K562 (cell line): ENCODE measurements at regions not wholly inside any gene's neighbourhood (a gene's known extent, or its start where the extent isn't known, plus 50 kb on each side); places are given as distances from the start of the nearest gene placed in this dataset.

Source experiments
- ATAC-seq: fragments of 200-7000 bp; cut with Tn5 transposase; 3 replicates; pipeline ENCODE4 v1.9.1; 2020; ENCODE audit warnings: moderate library complexity
- BruUV-seq: library from RNA; stranded (reverse); fragments of 400-500 nt; replicated peaks from 2 replicates; lab custom pipeline; 2021; lab: Mats Ljungman, UMichigan
- CTCF ChIA-PET: fragments of 300-600 bp; formaldehyde crosslinking; extraction: SDS; loops from one replicate; lab custom pipeline; 2021; ENCODE audit warnings: low intra/inter-chr PET ratio; lab: Yijun Ruan, JAX
- POLR2A ChIA-PET: fragments of 300-600, 350-650 bp; sonication (Branson Sonifier 250); formaldehyde crosslinking; extraction: SDS; loops from one replicate; lab custom pipeline; 2021; ENCODE audit warnings: antibody characterized with exemption, inconsistent platforms; lab: Yijun Ruan, JAX
- DNase-seq, 4 experiments: peaks; one replicate each; pipeline versions ENCODE4 v3.0.0 to v3.0.0-alpha.2; 2011 to 2018; ENCODE audit warnings: low spot score in 3 of 4, mixed read lengths in 3 of 4; ENCODE audit errors: extremely low read depth in 1 of 4
- FAIRE-seq: peaks from 2 replicates; lab custom pipeline; 2011; peaks lifted over from hg19 to GRCh38; lab: Jason Lieb, UNC
- H2AFZ ChIP-seq: 2 replicates; pipeline ENCODE4 v1.6.0; 2011; ENCODE audit warnings: low read depth, low read length, control low read depth, inconsistent platforms
- H3K27ac ChIP-seq: fragments of 200-600 bp; 3 replicates; pipeline ENCODE4 v1.8.0; 2011; ENCODE audit warnings: low read depth, mild to moderate bottlenecking, control low read depth, inconsistent platforms, low read length, moderate library complexity, mixed read lengths; ENCODE audit errors: extremely low read depth
- H3K27me3 ChIP-seq, 2 experiments: fragments of 300-600 bp in 1 of 2; 2 replicates in 1 of 2; 3 replicates in 1 of 2; pipeline versions ENCODE4 v1.6.0 to v1.8.0; 2011; ENCODE audit warnings: inconsistent platforms in 2 of 2, low read length in 2 of 2, mild to moderate bottlenecking in 1 of 2, mixed read lengths in 1 of 2, moderate library complexity in 1 of 2; ENCODE audit not compliant: control insufficient read depth in 2 of 2, insufficient read depth in 2 of 2
- H3K36me3 ChIP-seq: fragments of 300-600 bp; 3 replicates; pipeline ENCODE4 v1.8.0; 2011; ENCODE audit warnings: mild to moderate bottlenecking, low read length, inconsistent platforms; ENCODE audit not compliant: control insufficient read depth, insufficient read depth
- H3K4me1 ChIP-seq, 2 experiments: fragments of 200-600 bp in 1 of 2; replicated peaks in 1 of 2; 2 replicates in 1 of 2; 3 replicates in 1 of 2; pipeline versions ENCODE4 v1.5.1 to v1.8.0; 2011; ENCODE audit warnings: inconsistent platforms in 2 of 2, low read length in 2 of 2, mild to moderate bottlenecking in 1 of 2, mixed read lengths in 1 of 2, moderate library complexity in 1 of 2; ENCODE audit not compliant: control insufficient read depth in 2 of 2, insufficient read depth in 2 of 2
- H3K4me2 ChIP-seq: 2 replicates; pipeline ENCODE4 v1.6.1; 2011; ENCODE audit warnings: low read length, control low read depth, inconsistent platforms, mixed read lengths; ENCODE audit not compliant: insufficient read depth
- H3K4me3 ChIP-seq: fragments of 200-600 bp; sonication (generic), shearing (Covaris generic); 2 replicates; pipeline ENCODE4 v1.5.1; 2016; ENCODE audit warnings: control low read depth, inconsistent platforms
- H3K79me2 ChIP-seq: fragments of 200-600 bp; 3 replicates; pipeline ENCODE4 v1.8.0; 2011; ENCODE audit warnings: low read length, inconsistent platforms; ENCODE audit not compliant: control insufficient read depth, insufficient read depth
- H3K9ac ChIP-seq, 2 experiments: 2 replicates each; pipeline versions ENCODE4 v1.6.0 to v1.6.1; 2011; ENCODE audit warnings: low read depth in 2 of 2, low read length in 2 of 2, control low read depth in 1 of 2, inconsistent platforms in 1 of 2, mild to moderate bottlenecking in 1 of 2, mixed read lengths in 1 of 2; ENCODE audit not compliant: insufficient read depth in 1 of 2
- H3K9me1 ChIP-seq: one replicate; pipeline ENCODE4 v1.6.0; 2011; ENCODE audit warnings: inconsistent platforms, mild to moderate bottlenecking, low read length, moderate library complexity; ENCODE audit not compliant: control insufficient read depth, insufficient read depth
- H3K9me3 ChIP-seq: replicated peaks from 2 replicates; pipeline ENCODE4 v1.5.1; 2011; ENCODE audit warnings: low read depth, low read length, inconsistent platforms; ENCODE audit not compliant: control insufficient read depth, insufficient read depth
- H4K20me1 ChIP-seq: replicated peaks from 2 replicates; pipeline ENCODE4 v1.6.1; 2011; ENCODE audit warnings: low read length, inconsistent platforms, mixed read lengths; ENCODE audit not compliant: control insufficient read depth, insufficient read depth
- BRCA1 ChIP-seq, 2 experiments: fragments of 450-650 bp in 1 of 2; sonication (generic) in 1 of 2; formaldehyde crosslinking in 1 of 2; IDR thresholded peaks; 2 replicates each; pipeline versions ENCODE4 v1.5.0 to v1.6.1; 2017 to 2020; ENCODE audit warnings: mild to moderate bottlenecking in 1 of 2, missing genetic modification reagents in 1 of 2
- E4F1 ChIP-seq: fragments of 250-450 bp; sonication (Bioruptor Pico); IDR thresholded peaks from 2 replicates; pipeline ENCODE4 v1.5.0; 2021; ENCODE audit warnings: mild to moderate bottlenecking, borderline replicate concordance
- GTF2E2 ChIP-seq: fragments of 200-800 bp; sonication (Bioruptor generic); IDR thresholded peaks from 2 replicates; pipeline ENCODE4 v1.6.1; 2016; ENCODE audit warnings: missing genetic modification characterization, missing compliant biosample characterization
- MLX ChIP-seq, 2 experiments: fragments of 450-650 bp in 1 of 2; sonication (generic) in 1 of 2; formaldehyde crosslinking; conservative IDR thresholded peaks; 2 replicates each; pipeline versions ENCODE4 v1.4.0 to v1.8.1; 2020 to 2022; ENCODE audit warnings: mild to moderate bottlenecking in 1 of 2, missing genetic modification reagents in 1 of 2
- MTF1 ChIP-seq: fragments of 250-450 bp; sonication (Bioruptor Pico); IDR thresholded peaks from 2 replicates; pipeline ENCODE4 v1.9.0; 2021; ENCODE audit warnings: moderate library complexity, mild to moderate bottlenecking, inconsistent platforms, borderline replicate concordance
- NFYB ChIP-seq: IDR thresholded peaks from 2 replicates; pipeline ENCODE4 v1.6.1; 2011; ENCODE audit warnings: mild to moderate bottlenecking, moderate library complexity; ENCODE audit not compliant: insufficient read length; ENCODE audit errors: extremely low read depth
- RFX5 ChIP-seq: IDR thresholded peaks from 2 replicates; pipeline ENCODE4 v1.6.1; 2011; ENCODE audit warnings: low read depth, mild to moderate bottlenecking, improper control_type of control experiment, low read length
- SMAD1 ChIP-seq: fragments of 150-350 bp; IDR thresholded peaks from 2 replicates; pipeline ENCODE4 v1.6.1; 2014; ENCODE audit warnings: low read length, low read depth; ENCODE audit not compliant: partially characterized antibody
- ZFP30 ChIP-seq: fragments of 250-450 bp; sonication (Bioruptor Pico); IDR thresholded peaks from 2 replicates; pipeline ENCODE4 v1.8.0; 2022; ENCODE audit warnings: moderate library complexity, mild to moderate bottlenecking, inconsistent platforms, borderline replicate concordance
- ZNF239 ChIP-seq: fragments of 250-450 bp; sonication (Bioruptor Pico); IDR thresholded peaks from 2 replicates; pipeline ENCODE4 v1.4.0; 2020; ENCODE audit warnings: mild to moderate bottlenecking
- WGBS: fragments of 100-300 bp; shearing (Covaris generic); methylation state at CpG from one replicate; pipeline ENCODE4 v1.1.6; 2016; ENCODE audit warnings: low coverage, mixed read lengths; ENCODE audit not compliant: insufficient coverage; ENCODE audit errors: missing lambda C conversion rate; 5-methylcytosine and 5-hydroxymethylcytosine counted together
- in situ Hi-C: fragments of 300-500 bp; cut with MboI; formaldehyde crosslinking; loops from 4 replicates; pipeline ENCODE4 v1.15.0; 2018; ENCODE audit warnings: inconsistent platforms, mixed read lengths
- intact Hi-C: fragments of 100-400 bp; cut with micrococcal nuclease; formaldehyde crosslinking; loops from 2 replicates; pipeline ENCODE4 v1.14.2; 2022

GRCh38 chr10:58943256-58943890 is 233.1 kb upstream of the PHYHIPL start:
- Histone ChIP-seq H3K27ac (no peak overlapping the region), H3K79me2 (no peaks in the 10 kb centered on the region), H3K36me3 (no peaks in the 10 kb centered on the region), H3K9me1 (no peaks in the 10 kb centered on the region), H3K9ac (no peak overlapping the region), H2AFZ (no peak overlapping the region), H4K20me1 (no peaks in the 10 kb centered on the region), H3K4me3 (no peak overlapping the region), H3K27me3 (no peaks in the 10 kb centered on the region), H3K9me3 (no peaks in the 10 kb centered on the region), H3K4me2 (no peak overlapping the region), H3K4me1 (no peaks in the 10 kb centered on the region)
- FAIRE-seq (no peak), ATAC-seq (no peak), DNase-seq (no peak)
- POLR2A ChIA-PET: no interaction called here
- 0% methylated on average over 1 of the region's 1 CpG for WGBS
- in situ Hi-C loops (no loop called here), intact Hi-C loops (no loop called here)
- BruUV-seq: no TSS peak
- CTCF ChIA-PET: no interaction called here
- TF ChIP-seq ZFP30 (CRISPR knock-in tag) (no peak), E4F1 (CRISPR knock-in tag) (no peak), GTF2E2 (tag) (no peak), BRCA1 (IDR thresholded peaks at IDR 0.05) (no peak), BRCA1 (CRISPR knock-in tag; IDR thresholded peaks at IDR 0.05) (no peak), RFX5 (no peak), NFYB (no peak), SMAD1 (no peak), MTF1 (CRISPR knock-in tag) (no peak), ZNF239 (CRISPR knock-in tag) (no peak), MLX (CRISPR knock-in tag; conservative IDR thresholded peaks at IDR 0.05) (no peak)
